ENCODE measurements at regions not wholly inside any gene's neighbourhood (a gene's known extent, or its start where the extent isn't known, plus 50 kb on each side); places are given as distances from the start of the nearest gene placed in this dataset.

- TF ChIP-seq CTCF (IDR thresholded peaks at IDR 0.05; ENCODE audit: insufficient read depth, low read length) (no peak), POLR2AphosphoS5 (IDR thresholded peaks at IDR 0.05; ENCODE audit: low read depth) (no peak), GABPA (IDR thresholded peaks at IDR 0.05; ENCODE audit: low read depth) (no peak)
Measured at GRCh38 chr22:49662681-49663080, 165.0 kb downstream of the BRD1 start.

Measured in HL-60 (cell line).